Calu3 (cell line): ENCODE measurements at regions not wholly inside any gene's neighbourhood (a gene's known extent, or its start where the extent isn't known, plus 50 kb on each side); places are given as distances from the start of the nearest gene placed in this dataset.

ENCODE experiments used
- BruUV-seq: library from RNA; stranded (reverse); fragments of 400-500 nt; replicated peaks from 2 replicates; lab custom pipeline; 2021; lab: Mats Ljungman, UMichigan
- CTCF ChIA-PET: fragments of 300-600 bp; sonication (Branson Sonifier 250); formaldehyde crosslinking; loops from one replicate; lab custom pipeline; 2022; ENCODE audit warnings: antibody characterized with exemption; lab: Charles Lee
- DNase-seq: peaks from one replicate; pipeline ENCODE4 v3.0.0; 2022
- H3K27ac Mint-ChIP-seq: one replicate; pipeline ENCODE4 v1.8.0; 2022; ENCODE audit warnings: mixed read lengths; ENCODE audit not compliant: unreplicated experiment
- H3K27me3 Mint-ChIP-seq: one replicate; pipeline ENCODE4 v1.8.0; 2022; ENCODE audit warnings: mixed read lengths; ENCODE audit not compliant: unreplicated experiment
- H3K36me3 Mint-ChIP-seq: one replicate; pipeline ENCODE4 v1.8.0; 2022; ENCODE audit warnings: mild to moderate bottlenecking, moderate library complexity, mixed read lengths; ENCODE audit not compliant: insufficient read depth, unreplicated experiment
- H3K4me1 Mint-ChIP-seq: one replicate; pipeline ENCODE4 v1.8.0; 2022; ENCODE audit warnings: mild to moderate bottlenecking, low read depth, mixed read lengths; ENCODE audit not compliant: unreplicated experiment
- H3K4me3 Mint-ChIP-seq: one replicate; pipeline ENCODE4 v1.8.0; 2022; ENCODE audit warnings: mild to moderate bottlenecking, low read depth, moderate library complexity, mixed read lengths; ENCODE audit not compliant: unreplicated experiment
- H3K9me3 Mint-ChIP-seq: one replicate; pipeline ENCODE4 v1.8.0; 2022; ENCODE audit warnings: low read depth, mixed read lengths; ENCODE audit not compliant: unreplicated experiment
- CTCF ChIP-seq: fragments of 200-600 bp; IDR thresholded peaks from one replicate; pipeline ENCODE4 v1.8.0; 2022; ENCODE audit warnings: antibody characterized with exemption; ENCODE audit not compliant: unreplicated experiment
- intact Hi-C: fragments of 100-400 bp; cut with micrococcal nuclease; formaldehyde crosslinking; loops from one replicate; pipeline ENCODE4 v1.10.0; 2022; ENCODE audit not compliant: unreplicated experiment

- Mint-ChIP-seq H3K36me3 (no peaks in the 10 kb centered on the region), H3K9me3 (no peaks in the 10 kb centered on the region), H3K27me3 (peaks cover 4% of the 10 kb centered on the region), H3K4me3 (no peak overlapping the region), H3K4me1 (no peaks in the 10 kb centered on the region), H3K27ac (no peak overlapping the region)
- no TSS peak for BruUV-seq
- DNase-seq = no peak
- TF ChIP-seq CTCF = no peak
- CTCF ChIA-PET = no interaction called here
- intact Hi-C loops = no loop called here
Measured at GRCh38 chr9:134214386-134214765, 50.0 kb upstream of the RNU6ATAC start.

GRCh38 chr9:134214766-134215419, 50.5 kb upstream of the RNU6ATAC start:
- Mint-ChIP-seq H3K4me1 (no peaks in the 10 kb centered on the region), H3K9me3 (no peaks in the 10 kb centered on the region), H3K27ac (no peak overlapping the region), H3K27me3 (peaks cover 10% of the 10 kb centered on the region), H3K4me3 (no peak overlapping the region), H3K36me3 (no peaks in the 10 kb centered on the region)
- TF ChIP-seq CTCF = no peak
- no peak for DNase-seq
- BruUV-seq = no TSS peak
- intact Hi-C loops = no loop called here
- CTCF ChIA-PET = no interaction called here

- no TSS peak for BruUV-seq
- no peak for TF ChIP-seq CTCF
Measured at GRCh38 chr9:134215420-134215698, 51.0 kb upstream of the RNU6ATAC start.

GRCh38 chr9:134215699-134216448, 51.5 kb upstream of the RNU6ATAC start:
- no peak for TF ChIP-seq CTCF
- no peak overlapping the region for H3K4me3 Mint-ChIP-seq
- no peak overlapping the region for H3K27ac Mint-ChIP-seq
- H3K9me3 Mint-ChIP-seq = no peaks in the 10 kb centered on the region
- H3K27me3 Mint-ChIP-seq = peaks cover 19% of the 10 kb centered on the region
- CTCF ChIA-PET = no interaction called here
- no peaks in the 10 kb centered on the region for H3K36me3 Mint-ChIP-seq
- intact Hi-C loops = no loop called here
- H3K4me1 Mint-ChIP-seq = no peaks in the 10 kb centered on the region
- DNase-seq = no peak
- no TSS peak for BruUV-seq

More at GRCh38 chr9:134215420-134215698, 51.0 kb upstream of the RNU6ATAC start:
- Mint-ChIP-seq H3K36me3 (no peaks in the 10 kb centered on the region), H3K9me3 (no peaks in the 10 kb centered on the region), H3K27ac (no peak overlapping the region), H3K4me3 (no peak overlapping the region), H3K4me1 (no peaks in the 10 kb centered on the region), H3K27me3 (peaks cover 14% of the 10 kb centered on the region)
- DNase-seq = no peak
- intact Hi-C loops = no loop called here
- CTCF ChIA-PET = no interaction called here
